CD14-positive monocyte (primary cell): ENCODE measurements at regions not wholly inside any gene's neighbourhood (a gene's known extent, or its start where the extent isn't known, plus 50 kb on each side); places are given as distances from the start of the nearest gene placed in this dataset.

Source experiments
- DNase-seq, 3 donors: peaks; one replicate each; pipeline ENCODE4 v3.0.0-alpha.2; 2011 to 2022
- H2AFZ ChIP-seq: 2 replicates; pipeline ENCODE4 v1.6.0; 2012; ENCODE audit warnings: mild to moderate bottlenecking, low read depth, low read length, inconsistent platforms; ENCODE audit not compliant: insufficient read depth, poor library complexity, severe bottlenecking
- H3K27ac ChIP-seq, 2 donors: 1 replicate in 1 of 2; 2 replicates in 1 of 2; pipeline ENCODE4 v1.5.1; 2012 to 2013; ENCODE audit warnings: low read length in 2 of 2, control low read depth in 1 of 2, inconsistent platforms in 1 of 2, low read depth in 1 of 2, mild to moderate bottlenecking in 1 of 2
- H3K27me3 ChIP-seq, 2 donors: one replicate each; pipeline versions ENCODE4 v1.6.0 to v1.6.1; 2011 to 2013; ENCODE audit warnings: low read length in 2 of 2; ENCODE audit not compliant: control insufficient read depth in 2 of 2, insufficient read depth in 2 of 2
- H3K36me3 ChIP-seq, 2 donors: replicated peaks in 1 of 2; 1 replicate in 1 of 2; 2 replicates in 1 of 2; pipeline versions ENCODE4 v1.5.1 to v1.6.1; 2012 to 2013; ENCODE audit warnings: low read length in 2 of 2, control low read depth in 1 of 2, inconsistent platforms in 1 of 2, mild to moderate bottlenecking in 1 of 2; ENCODE audit not compliant: insufficient read depth in 2 of 2, control insufficient read depth in 1 of 2
- H3K4me1 ChIP-seq, 2 donors: 1 replicate in 1 of 2; 2 replicates in 1 of 2; pipeline versions ENCODE4 v1.5.1 to v1.6.1; 2012 to 2013; ENCODE audit warnings: low read length in 2 of 2, control low read depth in 1 of 2, inconsistent platforms in 1 of 2, mild to moderate bottlenecking in 1 of 2, moderate library complexity in 1 of 2; ENCODE audit not compliant: insufficient read depth in 2 of 2, control insufficient read depth in 1 of 2
- H3K4me2 ChIP-seq: replicated peaks from 2 replicates; pipeline ENCODE3; 2012; ENCODE audit warnings: low read length, moderate library complexity, mild to moderate bottlenecking; ENCODE audit not compliant: poor library complexity, severe bottlenecking; ENCODE audit errors: extremely low read depth
- H3K4me3 ChIP-seq, 3 experiments: fragments of 200-600 bp in 1 of 3; sonication (generic) in 1 of 3; replicated peaks in 1 of 3; 1 replicate in 2 of 3; 2 replicates in 1 of 3; pipeline ENCODE4 v1.5.1; 2011 to 2013; ENCODE audit warnings: low read length in 3 of 3, mild to moderate bottlenecking in 3 of 3, control low read depth in 2 of 3, low read depth in 2 of 3, inconsistent platforms in 1 of 3, moderate library complexity in 1 of 3
- H3K79me2 ChIP-seq: 2 replicates; pipeline ENCODE4 v1.6.0; 2012; ENCODE audit warnings: mild to moderate bottlenecking, control low read depth, inconsistent platforms, low read length, moderate library complexity; ENCODE audit not compliant: insufficient read depth
- H3K9ac ChIP-seq: 2 replicates; pipeline ENCODE4 v1.6.0; 2017; ENCODE audit warnings: low read length, mild to moderate bottlenecking; ENCODE audit not compliant: insufficient read depth, poor library complexity, severe bottlenecking
- H3K9me3 ChIP-seq, 2 donors: replicated peaks in 1 of 2; 1 replicate in 1 of 2; 2 replicates in 1 of 2; pipeline versions ENCODE4 v1.5.1 to v1.6.1; 2012 to 2013; ENCODE audit warnings: low read length in 2 of 2, control low read depth in 1 of 2; ENCODE audit not compliant: control insufficient read depth in 1 of 2, insufficient read depth in 1 of 2
- H4K20me1 ChIP-seq: 2 replicates; pipeline ENCODE4 v1.6.0; 2012; ENCODE audit warnings: mild to moderate bottlenecking, low read length, control low read depth, moderate library complexity; ENCODE audit not compliant: insufficient read depth
- H3K27ac Mint-ChIP-seq, 7 donors: one replicate each; pipeline ENCODE4 v1.8.0; 2020; ENCODE audit warnings: mild to moderate bottlenecking in 7 of 7, mixed read lengths in 7 of 7, moderate library complexity in 6 of 7, inconsistent platforms in 2 of 7
- H3K27me3 Mint-ChIP-seq, 3 donors: one replicate each; pipeline ENCODE4 v1.8.0; 2021 to 2022; ENCODE audit warnings: low read depth in 3 of 3, mild to moderate bottlenecking in 3 of 3, mixed read lengths in 3 of 3, moderate library complexity in 3 of 3, inconsistent platforms in 1 of 3
- H3K36me3 Mint-ChIP-seq, 2 donors: one replicate each; pipeline ENCODE4 v1.8.0; 2020; ENCODE audit warnings: mixed read lengths in 2 of 2, inconsistent platforms in 1 of 2, mild to moderate bottlenecking in 1 of 2
- H3K4me1 Mint-ChIP-seq: one replicate; pipeline ENCODE4 v1.8.0; 2020; ENCODE audit warnings: mild to moderate bottlenecking, mixed read lengths
- H3K4me3 Mint-ChIP-seq, 2 donors: one replicate each; pipeline ENCODE4 v1.8.0; 2020; ENCODE audit warnings: mild to moderate bottlenecking in 2 of 2, mixed read lengths in 2 of 2, moderate library complexity in 1 of 2
- H3K9me3 Mint-ChIP-seq, 7 donors: one replicate each; pipeline ENCODE4 v1.8.0; 2020 to 2022; ENCODE audit warnings: mixed read lengths in 7 of 7, mild to moderate bottlenecking in 6 of 7, moderate library complexity in 6 of 7, inconsistent platforms in 2 of 7
- WGBS: methylation state at CpG from one replicate; pipeline ENCODE4 v1.1.5; 2013; ENCODE audit warnings: missing lambda C conversion rate; ENCODE audit not compliant: insufficient coverage; 5-methylcytosine and 5-hydroxymethylcytosine counted together
- intact Hi-C, 2 donors: fragments of 100-400 bp; cut with micrococcal nuclease; formaldehyde crosslinking; loops; one replicate each; pipeline versions ENCODE4 v1.15.0 to v1.15.1; 2023
- TF ChIP-seq, protein P1 (sequence below): fragments of 200-600 bp; IDR thresholded peaks from one replicate; pipeline ENCODE4 v1.8.0; 2022; ENCODE audit warnings: antibody characterized with exemption, mild to moderate bottlenecking

- Histone ChIP-seq H3K4me1 (no peaks in the 10 kb centered on the region), H3K9me3 (no peaks in the 10 kb centered on the region), H3K4me2 (no peak overlapping the region), H2AFZ (no peak overlapping the region), H3K9ac (no peak overlapping the region), H4K20me1 (no peaks in the 10 kb centered on the region), H3K27me3 (no peaks in the 10 kb centered on the region), H3K27ac (no peak overlapping the region), H3K4me3 (no peak overlapping the region), H3K36me3 (no peaks in the 10 kb centered on the region), H3K79me2 (no peaks in the 10 kb centered on the region)
- TF ChIP-seq, protein P1, sequence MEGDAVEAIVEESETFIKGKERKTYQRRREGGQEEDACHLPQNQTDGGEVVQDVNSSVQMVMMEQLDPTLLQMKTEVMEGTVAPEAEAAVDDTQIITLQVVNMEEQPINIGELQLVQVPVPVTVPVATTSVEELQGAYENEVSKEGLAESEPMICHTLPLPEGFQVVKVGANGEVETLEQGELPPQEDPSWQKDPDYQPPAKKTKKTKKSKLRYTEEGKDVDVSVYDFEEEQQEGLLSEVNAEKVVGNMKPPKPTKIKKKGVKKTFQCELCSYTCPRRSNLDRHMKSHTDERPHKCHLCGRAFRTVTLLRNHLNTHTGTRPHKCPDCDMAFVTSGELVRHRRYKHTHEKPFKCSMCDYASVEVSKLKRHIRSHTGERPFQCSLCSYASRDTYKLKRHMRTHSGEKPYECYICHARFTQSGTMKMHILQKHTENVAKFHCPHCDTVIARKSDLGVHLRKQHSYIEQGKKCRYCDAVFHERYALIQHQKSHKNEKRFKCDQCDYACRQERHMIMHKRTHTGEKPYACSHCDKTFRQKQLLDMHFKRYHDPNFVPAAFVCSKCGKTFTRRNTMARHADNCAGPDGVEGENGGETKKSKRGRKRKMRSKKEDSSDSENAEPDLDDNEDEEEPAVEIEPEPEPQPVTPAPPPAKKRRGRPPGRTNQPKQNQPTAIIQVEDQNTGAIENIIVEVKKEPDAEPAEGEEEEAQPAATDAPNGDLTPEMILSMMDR, result no peak
- H3K4me1 Mint-ChIP-seq, result no peaks in the 10 kb centered on the region
- no peaks in the 10 kb centered on the region for H3K36me3 Mint-ChIP-seq
- intact Hi-C loops, result no loop called here
- WGBS, result 83% methylated on average over 3 of the region's 3 CpGs
- no peaks in the 10 kb centered on the region for H3K27me3 Mint-ChIP-seq
- H3K4me3 Mint-ChIP-seq, result no peak overlapping the region
- H3K27ac Mint-ChIP-seq, result no peak overlapping the region
- no peak for DNase-seq
- H3K9me3 Mint-ChIP-seq, result peaks cover 2 to 9% (median 5%) of the 10 kb centered on the region in 7 donors
Observed at GRCh38 chr7:32169228-32169627, 99.0 kb upstream of the PDE1C start.

DNA sequence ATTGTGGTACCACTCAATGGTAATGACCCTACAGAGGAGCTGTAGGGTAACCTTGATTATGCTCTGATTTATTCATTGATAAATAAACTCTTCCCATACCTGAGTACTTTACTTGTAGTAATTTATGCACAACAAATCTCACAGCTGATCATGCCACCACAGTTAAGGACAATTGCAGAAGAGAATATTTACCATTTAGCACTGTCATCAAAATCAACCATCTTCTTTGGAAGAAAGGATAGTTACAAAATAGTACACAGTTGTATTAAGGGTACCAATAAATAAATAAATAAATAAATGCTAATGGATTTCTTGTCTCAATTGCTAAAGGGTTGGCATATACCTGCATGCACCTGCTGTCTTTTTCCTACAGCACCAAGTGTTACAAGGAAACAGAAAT lies 97.6 kb upstream of the PDE1C start:
- H3K9me3 Mint-ChIP-seq, result peaks cover 2 to 14% (median 5%) of the 10 kb centered on the region in 7 donors
- Histone ChIP-seq H3K9me3 (no peaks in the 10 kb centered on the region), H3K4me3 (no peak overlapping the region), H3K4me1 (no peaks in the 10 kb centered on the region), H3K79me2 (no peaks in the 10 kb centered on the region), H3K27me3 (no peaks in the 10 kb centered on the region), H3K27ac (no peak overlapping the region), H3K36me3 (no peaks in the 10 kb centered on the region), H4K20me1 (no peaks in the 10 kb centered on the region), H3K4me2 (no peak overlapping the region), H3K9ac (no peak overlapping the region), H2AFZ (no peak overlapping the region)
- H3K27ac Mint-ChIP-seq, result no peak overlapping the region
- intact Hi-C loops, result no loop called here
- H3K4me1 Mint-ChIP-seq, result no peaks in the 10 kb centered on the region
- H3K36me3 Mint-ChIP-seq, result no peaks in the 10 kb centered on the region
- no peaks in the 10 kb centered on the region for H3K27me3 Mint-ChIP-seq
- DNase-seq, result no peak
- TF ChIP-seq, protein P1, result no peak
- H3K4me3 Mint-ChIP-seq, result no peak overlapping the region
